Spinal cord (tissue), 9 donors: ENCODE measurements at regions not wholly inside any gene's neighbourhood (a gene's known extent, or its start where the extent isn't known, plus 50 kb on each side); places are given as distances from the start of the nearest gene placed in this dataset.

Source experiments
- DNase-seq, 6 donors: peaks; one replicate each; pipeline versions ENCODE4 v3.0.0 to v3.0.0-alpha.2; 2013 to 2015; ENCODE audit warnings: low spot score in 6 of 6, low read depth in 4 of 6
- H3K27ac ChIP-seq: one replicate; pipeline ENCODE4 v1.5.1; 2013; ENCODE audit warnings: low read depth, low read length, control low read depth
- H3K27me3 ChIP-seq: one replicate; pipeline ENCODE4 v1.6.1; 2013; ENCODE audit warnings: low read length; ENCODE audit not compliant: control insufficient read depth, insufficient read depth
- H3K36me3 ChIP-seq: one replicate; pipeline ENCODE4 v1.6.1; 2013; ENCODE audit warnings: low read length; ENCODE audit not compliant: control insufficient read depth, insufficient read depth
- H3K4me1 ChIP-seq: one replicate; pipeline ENCODE4 v1.6.1; 2013; ENCODE audit warnings: low read length; ENCODE audit not compliant: control insufficient read depth, insufficient read depth
- H3K4me3 ChIP-seq: one replicate; pipeline ENCODE4 v1.5.1; 2013; ENCODE audit warnings: low read depth, low read length, control low read depth
- H3K9me3 ChIP-seq: one replicate; pipeline ENCODE4 v1.6.1; 2013; ENCODE audit warnings: low read length; ENCODE audit not compliant: control insufficient read depth, insufficient read depth
- WGBS: methylation state at CpG from one replicate; pipeline ENCODE4 v1.1.5; 2013; ENCODE audit warnings: missing lambda C conversion rate; ENCODE audit not compliant: insufficient coverage; 5-methylcytosine and 5-hydroxymethylcytosine counted together
- donor health status: healthy.

- WGBS: 86% methylated on average over 9 of the region's 13 CpGs
- peak in 1 of 6 donors; percentile 77 for DNase-seq
- peaks cover 16% of the 10 kb centered on the region for H3K4me1 ChIP-seq
Measured at GRCh38 chr2:129439406-129440302, 539.8 kb upstream of the RAB6C start.

GRCh38 chr2:129441610-129442009 lies 537.9 kb upstream of the RAB6C start:
- Histone ChIP-seq H3K27me3 (no peaks in the 10 kb centered on the region), H3K9me3 (no peaks in the 10 kb centered on the region), H3K36me3 (no peaks in the 10 kb centered on the region), H3K4me3 (no peak overlapping the region), H3K4me1 (peaks cover 16% of the 10 kb centered on the region), H3K27ac (no peak overlapping the region)
- no peak for DNase-seq

More at GRCh38 chr2:129439406-129440302, 539.8 kb upstream of the RAB6C start:
- Histone ChIP-seq H3K4me3 (no peak overlapping the region), H3K27me3 (no peaks in the 10 kb centered on the region), H3K36me3 (no peaks in the 10 kb centered on the region), H3K27ac (no peak overlapping the region), H3K9me3 (no peaks in the 10 kb centered on the region)

- DNase-seq: peak in 1 of 6 donors; percentile 40
- no peaks in the 10 kb centered on the region for H3K27me3 ChIP-seq
- WGBS: 77% methylated on average over 3 of the region's 5 CpGs
- H3K4me1 ChIP-seq: peaks cover 3% of the 10 kb centered on the region
- no peak overlapping the region for H3K27ac ChIP-seq
- H3K9me3 ChIP-seq: no peaks in the 10 kb centered on the region
- no peaks in the 10 kb centered on the region for H3K36me3 ChIP-seq
- H3K4me3 ChIP-seq: no peak overlapping the region
Measured at GRCh38 chr2:129443235-129443864, 536.1 kb upstream of the RAB6C start.

GRCh38 chr2:129443865-129444739 lies 535.4 kb upstream of the RAB6C start:
- no peaks in the 10 kb centered on the region for H3K36me3 ChIP-seq
- H3K9me3 ChIP-seq: no peaks in the 10 kb centered on the region
- no peak overlapping the region for H3K4me3 ChIP-seq
- DNase-seq: peak in 2 of 6 donors; percentile 7 to 77
- peaks cover 3% of the 10 kb centered on the region for H3K4me1 ChIP-seq
- no peak overlapping the region for H3K27ac ChIP-seq
- WGBS: 42% methylated on average over 7 of the region's 10 CpGs
- no peaks in the 10 kb centered on the region for H3K27me3 ChIP-seq

- no peak for DNase-seq
- 90% methylated on average over 5 of the region's 6 CpGs for WGBS
- H3K36me3 ChIP-seq: no peaks in the 10 kb centered on the region
- no peaks in the 10 kb centered on the region for H3K27me3 ChIP-seq
- peaks cover 1% of the 10 kb centered on the region for H3K4me1 ChIP-seq
- H3K4me3 ChIP-seq: no peak overlapping the region
- no peaks in the 10 kb centered on the region for H3K9me3 ChIP-seq
- H3K27ac ChIP-seq: no peak overlapping the region
Measured at GRCh38 chr2:129444751-129445150, 534.7 kb upstream of the RAB6C start.

- 35% methylated on average over 2 of the region's 3 CpGs for WGBS
Measured at GRCh38 chr2:129456691-129457090, 522.8 kb upstream of the RAB6C start.

GRCh38 chr2:129457277-129457818 lies 522.1 kb upstream of the RAB6C start:
- 83% methylated on average over 4 of the region's 5 CpGs for WGBS
- H3K4me3 ChIP-seq: no peak overlapping the region
- no peaks in the 10 kb centered on the region for H3K27me3 ChIP-seq
- no peaks in the 10 kb centered on the region for H3K9me3 ChIP-seq
- H3K4me1 ChIP-seq: no peaks in the 10 kb centered on the region
- H3K36me3 ChIP-seq: no peaks in the 10 kb centered on the region
- no peak overlapping the region for H3K27ac ChIP-seq
- no peak for DNase-seq

More at GRCh38 chr2:129456691-129457090, 522.8 kb upstream of the RAB6C start:
- H3K4me3 ChIP-seq: no peak overlapping the region
- no peaks in the 10 kb centered on the region for H3K9me3 ChIP-seq
- H3K27ac ChIP-seq: no peak overlapping the region
- no peak for DNase-seq
- H3K36me3 ChIP-seq: no peaks in the 10 kb centered on the region
- no peaks in the 10 kb centered on the region for H3K4me1 ChIP-seq
- no peaks in the 10 kb centered on the region for H3K27me3 ChIP-seq

GRCh38 chr2:129458006-129458405 lies 521.5 kb upstream of the RAB6C start:
- Histone ChIP-seq H3K27me3 (no peaks in the 10 kb centered on the region), H3K27ac (no peak overlapping the region), H3K4me3 (no peak overlapping the region), H3K9me3 (no peaks in the 10 kb centered on the region), H3K36me3 (no peaks in the 10 kb centered on the region), H3K4me1 (no peaks in the 10 kb centered on the region)
- no peak for DNase-seq
- WGBS: 94% methylated on average over 7 of the region's 7 CpGs

- WGBS: 80% methylated on average over 7 of the region's 7 CpGs
- DNase-seq: no peak
- H3K4me3 ChIP-seq: no peak overlapping the region
- H3K27me3 ChIP-seq: no peaks in the 10 kb centered on the region
- no peaks in the 10 kb centered on the region for H3K36me3 ChIP-seq
- H3K27ac ChIP-seq: no peak overlapping the region
- no peaks in the 10 kb centered on the region for H3K9me3 ChIP-seq
- H3K4me1 ChIP-seq: no peaks in the 10 kb centered on the region
Measured at GRCh38 chr2:129458436-129458835, 521.0 kb upstream of the RAB6C start.
